ENCODE measurements at regions not wholly inside any gene's neighbourhood (a gene's known extent, or its start where the extent isn't known, plus 50 kb on each side); places are given as distances from the start of the nearest gene placed in this dataset.

GRCh38 chr7:53541475-53541874 lies 506.0 kb downstream of the POM121L12 start:
- peak; percentile 30 for DNase-seq

DNA sequence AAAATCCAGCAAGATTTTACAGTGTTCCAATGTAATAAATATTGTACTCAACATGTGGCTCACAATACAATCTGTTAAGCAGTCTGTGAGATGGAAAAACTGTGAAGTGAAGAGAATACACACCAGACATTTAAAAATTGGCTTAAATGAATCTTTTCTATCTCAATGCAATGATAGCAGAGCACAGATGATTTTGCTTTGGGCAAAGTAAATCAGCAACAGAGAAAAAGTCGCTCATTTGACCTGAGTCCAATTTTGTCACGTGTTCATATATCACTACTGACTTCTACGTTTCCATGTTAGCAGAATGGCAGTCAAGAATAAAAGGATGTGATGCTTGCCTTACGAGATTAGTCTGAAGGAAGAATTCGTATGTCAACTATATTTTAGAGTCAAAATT lies 506.7 kb downstream of the POM121L12 start:
- no peak for DNase-seq
